Skin of body (tissue), 1 donor: ENCODE measurements at regions not wholly inside any gene's neighbourhood (a gene's known extent, or its start where the extent isn't known, plus 50 kb on each side); places are given as distances from the start of the nearest gene placed in this dataset.
"Not testable (repeated sequence)": the region's sequence is repeated elsewhere in the genome, so short reads cannot be mapped to it uniquely, and the experiment has no call there.

ENCODE experiments used
- DNase-seq: peaks from one replicate; lab custom pipeline; 2025; lab: John Stamatoyannopoulos, UW

DNA sequence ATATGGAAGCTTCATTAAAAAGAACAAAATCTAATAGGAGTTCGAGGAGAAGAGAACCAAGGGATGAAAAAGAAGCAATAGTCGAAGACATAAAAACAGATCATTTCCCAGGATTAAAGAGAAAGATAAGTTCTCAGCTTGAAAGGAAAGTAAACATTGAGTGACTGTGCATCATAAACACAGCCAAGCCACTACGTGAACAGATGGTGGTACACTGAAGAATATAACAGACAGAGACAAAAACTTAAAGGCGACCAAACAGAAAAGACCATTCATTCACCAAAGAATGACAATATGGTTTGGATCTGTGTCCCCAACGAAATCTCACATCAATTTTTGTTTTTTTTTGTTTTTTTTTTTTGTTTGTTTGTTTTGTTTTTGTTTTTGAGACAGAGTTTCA is 210.8 kb upstream of the LINGO1 start:
- DNase-seq, result no peak

DNA sequence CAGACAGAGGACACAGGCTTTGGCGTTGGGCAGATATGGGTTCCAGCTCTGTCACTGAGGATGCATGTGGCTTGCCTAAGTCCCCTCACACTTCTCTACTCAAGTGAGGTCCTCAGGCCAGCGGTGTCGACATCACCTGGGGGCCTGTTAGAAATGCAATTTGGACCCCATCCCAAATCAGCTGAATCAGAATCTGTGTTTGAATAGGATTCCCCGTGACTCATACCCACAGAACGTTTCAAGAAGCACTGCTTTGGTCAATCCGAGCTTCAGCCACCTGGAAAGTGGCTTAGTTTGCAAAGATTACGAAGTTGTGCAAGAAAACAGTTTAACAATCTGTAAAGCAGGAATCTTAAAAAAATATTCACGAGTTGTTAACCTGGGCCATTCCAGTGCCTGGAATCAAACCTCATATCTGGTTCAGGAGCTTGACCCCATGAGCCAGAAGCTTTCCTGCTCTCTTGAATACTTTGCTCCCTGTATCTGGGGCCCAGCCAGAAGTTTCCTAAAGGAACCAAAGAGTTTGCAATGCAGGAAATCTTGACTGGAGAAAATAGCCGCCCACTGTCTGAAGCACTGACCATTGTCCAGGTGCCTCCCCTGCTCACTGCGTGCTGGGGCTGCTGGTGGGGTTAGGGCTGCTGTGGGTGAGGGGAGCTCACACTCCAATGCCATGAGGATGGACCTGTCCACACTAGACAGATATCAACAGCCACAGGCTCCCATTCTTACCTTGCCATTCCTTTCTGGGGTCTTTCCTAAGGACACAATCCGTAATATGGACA is 208.5 kb upstream of the LINGO1 start:
- no peak for DNase-seq

DNA sequence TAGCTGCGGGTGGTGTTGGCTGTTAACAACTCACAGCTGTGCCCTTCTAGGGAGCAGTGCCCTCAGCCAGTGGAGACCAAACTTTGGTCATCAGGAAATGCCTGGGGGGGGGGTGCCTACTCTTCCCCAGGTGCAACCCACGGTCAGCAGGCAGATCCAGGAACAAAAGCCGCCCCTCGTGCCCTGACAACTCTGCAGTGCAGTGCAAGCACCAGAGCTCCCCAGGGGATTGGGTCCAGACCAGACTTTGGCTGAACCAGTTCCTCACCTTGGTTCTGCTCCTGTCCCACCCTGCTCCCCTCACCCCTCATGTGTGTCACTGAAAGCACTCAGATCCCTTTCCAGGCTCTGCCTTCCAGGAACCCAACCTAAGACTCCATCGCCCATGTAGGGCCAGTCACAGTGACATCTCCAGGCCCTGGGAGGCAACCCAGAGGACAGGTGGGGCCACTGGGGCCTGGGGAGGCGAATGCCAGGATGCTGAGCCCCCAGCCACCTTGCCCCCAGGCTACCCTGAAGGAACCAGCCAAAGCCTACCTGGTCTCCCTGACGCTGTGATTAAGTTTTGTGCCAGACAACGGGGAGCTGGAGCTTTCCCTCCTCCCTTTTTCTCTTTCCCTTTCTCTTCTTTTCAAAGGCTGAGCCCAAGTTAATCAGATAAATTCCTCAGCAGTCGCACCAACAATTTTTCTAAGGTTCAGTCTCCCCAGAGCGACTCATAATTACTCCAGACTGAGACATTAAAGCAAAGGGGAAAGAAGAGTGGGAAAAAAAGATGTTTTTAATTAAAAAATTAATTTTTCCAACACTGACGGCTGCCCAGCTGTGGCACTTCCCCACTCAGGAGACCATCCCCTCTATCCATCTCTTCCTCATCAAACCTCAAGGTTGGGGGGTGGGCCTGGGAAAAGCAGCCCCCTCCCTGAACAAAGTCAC is 207.5 kb upstream of the LINGO1 start:
- no peak for DNase-seq

DNA sequence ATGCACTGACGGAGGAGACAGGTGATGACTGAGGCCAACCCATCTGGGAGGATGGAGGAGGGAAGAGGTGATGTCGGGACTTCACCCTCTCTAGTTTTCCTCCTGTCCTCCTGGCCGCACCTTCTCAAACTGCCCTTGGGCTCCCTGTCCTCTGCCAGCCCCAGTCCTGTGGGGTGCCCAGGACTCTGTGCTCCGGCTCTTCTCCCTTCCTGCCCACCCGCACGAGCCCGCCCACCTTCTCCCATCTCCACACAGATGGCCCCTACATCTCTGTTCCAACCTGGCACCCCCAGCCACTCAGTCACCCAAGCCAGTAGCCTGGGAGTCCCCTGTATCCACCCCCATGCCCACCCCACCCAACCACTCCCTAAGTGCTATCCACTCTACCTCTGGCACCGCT is 206.7 kb upstream of the LINGO1 start:
- DNase-seq, result no peak

DNA sequence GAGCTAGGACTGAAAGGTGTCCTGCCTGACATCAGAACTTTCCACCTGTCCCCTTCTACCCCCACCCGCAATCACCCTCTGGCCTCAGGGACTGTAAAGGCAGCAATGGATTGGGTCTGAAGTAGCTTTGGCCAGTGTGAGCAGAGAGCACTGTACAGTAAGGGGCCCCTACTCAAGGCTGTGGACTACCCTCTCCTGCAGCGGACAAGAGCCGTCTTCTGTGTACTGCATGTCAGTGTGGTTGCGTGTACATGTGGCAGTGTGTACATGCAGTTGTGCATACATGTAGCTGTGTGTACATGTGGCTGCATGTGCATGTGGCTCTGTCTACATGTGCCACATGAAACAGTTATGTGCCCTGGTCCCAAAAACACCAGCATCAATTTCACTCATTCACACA is 205.9 kb upstream of the LINGO1 start:
- no peak for DNase-seq

DNA sequence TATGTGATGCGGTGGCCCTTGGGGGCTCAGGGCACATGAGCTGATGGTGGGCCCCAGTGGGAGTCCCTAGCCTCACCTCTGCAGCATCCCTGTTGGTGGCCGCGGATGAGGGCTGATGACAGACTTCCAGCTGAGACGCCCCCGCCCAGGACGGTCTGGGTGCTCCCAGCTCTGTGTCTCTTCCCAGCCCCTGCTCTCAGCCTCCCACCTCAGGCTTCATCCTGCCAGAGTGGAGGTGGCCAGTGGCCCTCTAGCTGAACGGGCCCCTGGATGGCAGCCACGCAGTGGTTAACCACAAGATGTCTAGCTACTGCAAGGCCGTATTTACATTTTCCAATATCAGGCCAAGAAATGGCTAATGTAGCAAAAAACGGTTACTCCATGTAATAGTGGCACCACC is 205.3 kb upstream of the LINGO1 start:
- no peak for DNase-seq

DNA sequence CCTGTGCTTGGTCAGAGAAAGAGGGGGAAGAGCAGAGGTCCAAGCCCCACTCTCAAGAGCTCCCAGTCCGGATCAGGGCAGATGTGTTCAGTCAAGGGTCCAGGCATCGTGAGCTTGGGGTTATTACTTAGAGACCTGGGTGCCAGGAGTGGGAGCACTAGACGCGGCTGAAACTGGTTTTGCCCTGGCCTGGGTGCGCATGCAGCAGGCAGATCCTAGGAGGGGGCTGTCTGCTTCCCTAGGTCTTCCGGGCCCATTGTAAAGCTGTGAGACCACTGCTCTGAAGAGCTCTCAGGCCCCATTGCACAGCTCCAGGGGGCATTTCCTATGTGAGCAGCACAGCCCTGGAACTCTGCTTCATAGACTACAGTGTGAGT is 204.9 kb upstream of the LINGO1 start:
- DNase-seq, result no peak

DNA sequence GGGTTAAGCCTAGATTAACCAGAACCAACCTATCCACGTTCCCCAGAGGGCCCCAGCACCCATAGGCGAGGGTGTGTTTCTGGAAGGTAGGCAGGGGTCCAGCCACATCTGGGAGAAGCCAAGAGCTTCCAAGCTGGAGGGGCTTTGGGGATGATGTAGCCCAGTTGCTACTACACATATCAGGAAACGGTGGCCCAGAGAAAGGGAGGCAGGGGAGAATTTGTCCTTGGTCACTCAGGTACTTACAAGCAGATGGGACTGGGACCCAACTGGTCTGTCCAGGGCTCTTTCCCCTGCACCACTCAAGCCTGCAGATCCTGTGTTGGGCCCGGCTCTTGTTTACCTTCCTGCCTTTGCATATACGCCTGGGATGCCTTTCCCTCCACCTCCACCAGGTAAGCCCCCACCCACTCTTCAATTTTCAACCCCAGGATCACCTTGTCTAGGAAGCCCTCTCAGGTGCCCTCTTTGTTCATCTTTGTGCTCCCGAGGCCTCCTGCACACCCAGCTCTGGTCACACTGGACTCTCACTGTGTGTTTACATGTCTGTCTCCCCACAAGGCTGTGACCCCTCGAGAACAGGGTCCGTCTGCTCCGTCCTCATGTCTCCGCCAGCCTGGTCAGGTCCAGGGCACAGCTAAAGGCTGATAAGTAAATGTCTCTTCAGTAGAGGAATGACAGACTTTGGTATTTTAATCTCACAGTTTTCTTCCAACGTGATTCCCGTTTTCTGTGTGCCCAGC is 204.4 kb upstream of the LINGO1 start:
- DNase-seq, result no peak

DNA sequence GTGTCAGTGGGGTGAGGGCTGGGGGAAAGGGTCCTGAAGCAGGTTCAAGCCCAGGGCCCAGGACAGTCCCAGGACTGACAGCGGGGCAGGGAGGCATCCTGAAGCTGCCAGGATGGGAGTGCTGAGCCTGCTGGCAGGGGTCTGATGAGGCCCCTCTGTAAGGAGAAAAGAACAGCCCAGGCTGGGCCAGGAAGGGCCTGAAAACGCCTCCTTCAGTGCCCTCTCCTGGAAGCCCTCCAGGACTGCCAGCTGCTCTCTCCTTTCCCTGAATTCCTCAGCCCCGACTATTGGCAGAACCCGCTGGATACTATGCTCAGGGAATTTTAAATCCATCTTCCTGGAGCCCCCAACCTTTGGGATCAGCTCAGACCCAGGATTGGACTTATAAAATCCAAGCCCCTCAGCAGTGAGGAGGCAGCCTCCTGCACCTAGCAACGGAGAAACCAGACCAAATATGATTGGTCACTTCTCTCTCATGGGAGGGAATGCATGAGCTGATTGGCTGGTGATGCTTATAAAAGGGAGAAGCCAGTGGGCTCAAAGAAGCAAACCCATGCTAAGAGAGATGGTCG is 203.5 kb upstream of the LINGO1 start:
- no peak for DNase-seq

DNA sequence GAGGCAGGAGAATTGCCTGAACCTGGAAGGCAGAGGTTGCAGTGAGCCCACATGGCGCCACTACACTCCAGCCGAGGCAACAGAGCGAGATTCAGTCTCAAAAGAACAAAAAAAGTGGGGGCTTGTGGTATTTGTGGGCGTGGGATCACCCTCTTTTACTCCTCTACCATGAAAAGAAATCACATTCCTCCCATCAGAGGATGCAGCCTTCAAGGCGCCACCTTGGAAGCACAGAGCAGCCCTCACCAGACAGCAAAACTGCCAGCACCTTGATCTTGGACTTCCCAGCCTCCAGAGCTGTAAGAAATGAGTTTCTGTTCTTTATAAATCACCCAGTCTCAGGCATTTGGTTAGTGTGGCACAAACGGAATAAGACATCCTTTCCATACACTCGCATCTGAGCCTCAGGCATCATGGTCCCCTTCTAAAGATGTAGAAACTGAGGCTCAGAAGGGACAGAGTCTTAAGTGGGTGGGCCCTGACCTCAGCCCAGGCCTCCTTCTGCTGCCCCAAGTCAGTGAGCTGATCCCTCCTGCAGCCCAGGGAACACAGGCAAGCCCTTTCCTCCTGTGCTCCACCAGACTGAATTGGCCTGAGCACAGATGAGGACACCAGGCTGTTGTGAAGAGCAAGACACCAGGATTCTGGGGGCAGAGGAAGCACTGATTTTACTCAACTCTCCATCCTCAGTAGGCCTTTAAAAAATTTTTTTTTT is 201.7 kb upstream of the LINGO1 start:
- no peak for DNase-seq

DNA sequence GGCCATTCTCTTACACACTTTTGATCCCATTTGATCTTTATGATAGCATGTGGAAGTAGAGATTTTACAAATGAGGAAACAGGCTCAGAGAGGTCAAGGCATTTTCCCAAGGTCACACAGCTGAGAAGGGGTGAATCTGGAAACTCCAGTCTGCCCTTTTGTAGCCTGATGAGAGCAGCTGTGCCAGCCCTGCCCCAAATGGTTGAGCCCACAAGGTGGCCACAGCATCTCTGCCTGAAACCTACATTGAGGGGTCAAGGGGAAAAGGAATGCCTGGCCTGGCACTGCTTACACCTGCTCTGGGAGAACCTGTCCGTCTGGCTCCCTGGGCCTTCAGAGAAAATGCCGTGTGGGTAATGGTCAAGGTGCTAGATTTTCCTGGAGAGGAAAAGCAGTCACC is 200.2 kb upstream of the LINGO1 start:
- no peak for DNase-seq

DNA sequence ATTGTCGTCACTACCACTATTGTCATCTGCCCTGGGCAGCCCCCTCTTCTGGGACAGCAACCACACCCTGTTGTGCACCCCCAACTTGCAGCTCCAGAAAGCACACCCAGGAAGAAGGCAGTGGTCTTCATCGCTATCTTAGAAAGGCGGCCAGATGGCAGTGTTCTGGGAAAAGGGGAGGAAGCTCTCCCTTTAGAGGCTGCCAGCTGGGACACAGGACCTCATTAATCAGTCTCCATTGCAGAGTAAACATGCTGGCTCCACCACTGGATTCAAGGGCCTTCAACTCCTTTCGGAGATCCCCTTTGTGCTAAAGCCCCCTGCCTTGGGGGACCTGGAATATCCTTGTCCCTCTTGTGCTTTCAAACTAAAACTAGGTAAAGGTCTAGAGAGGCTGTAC is 199.3 kb upstream of the LINGO1 start:
- no peak for DNase-seq

DNA sequence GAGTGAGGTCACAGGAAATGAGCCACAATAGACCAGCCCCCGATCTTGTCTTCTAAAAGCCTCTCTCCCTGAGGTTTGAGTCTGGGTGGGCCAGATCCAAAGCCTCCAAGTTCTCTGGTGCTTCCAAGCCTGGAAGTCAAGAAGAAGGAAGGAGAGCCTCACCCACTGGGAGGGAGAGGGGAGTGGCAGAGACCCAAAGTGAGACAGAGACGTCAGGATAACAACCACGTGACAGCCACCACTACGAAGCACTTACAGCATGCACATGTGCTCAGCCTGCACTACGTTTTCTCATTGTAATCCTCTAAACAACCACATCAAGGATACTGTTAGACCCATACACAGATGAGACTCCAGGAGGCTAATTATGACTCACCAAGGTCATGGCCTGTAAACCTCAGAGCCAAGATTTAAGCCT is 197.3 kb upstream of the LINGO1 start:
- peak; percentile 77 for DNase-seq

DNA sequence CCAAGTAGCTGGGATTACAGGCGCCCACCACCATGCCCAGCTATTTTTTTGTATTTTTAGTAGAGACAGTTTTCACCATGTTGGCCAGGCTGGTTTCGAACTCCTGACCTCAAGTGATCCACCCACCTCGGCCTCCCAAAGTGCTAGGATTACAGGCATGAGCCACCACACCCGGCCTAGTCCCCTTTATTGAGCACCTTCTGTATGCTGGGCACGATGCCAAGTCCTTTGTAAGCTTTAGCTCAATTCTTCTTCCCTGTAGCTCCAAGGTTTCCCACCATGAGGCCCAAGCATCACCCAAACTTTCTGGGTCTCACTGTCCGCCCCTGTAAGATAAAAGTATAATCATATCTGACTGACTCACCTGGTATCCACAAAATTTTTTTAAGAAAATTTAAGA is 196.6 kb upstream of the LINGO1 start:
- DNase-seq, result not testable (repeated sequence)

DNA sequence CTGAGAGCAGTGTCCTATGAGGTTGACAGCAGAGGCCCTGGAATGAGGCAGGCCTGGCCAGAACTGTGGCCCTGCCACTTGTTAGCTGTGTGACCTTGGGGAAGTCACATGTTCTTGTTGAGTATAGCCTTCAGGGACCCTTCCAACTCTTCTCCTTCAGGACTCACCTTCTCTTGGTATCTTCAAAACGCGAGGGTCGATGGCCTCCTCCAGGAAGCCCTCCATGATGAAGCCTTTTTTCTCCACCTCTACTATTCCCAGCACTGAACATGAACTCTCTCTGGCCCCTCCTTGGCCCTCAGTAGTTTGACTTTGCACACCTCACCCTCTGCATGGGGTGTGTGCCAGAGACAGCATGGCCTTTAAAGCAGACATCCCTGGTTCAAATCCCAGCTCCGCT is 195.1 kb upstream of the LINGO1 start:
- DNase-seq, result no peak

DNA sequence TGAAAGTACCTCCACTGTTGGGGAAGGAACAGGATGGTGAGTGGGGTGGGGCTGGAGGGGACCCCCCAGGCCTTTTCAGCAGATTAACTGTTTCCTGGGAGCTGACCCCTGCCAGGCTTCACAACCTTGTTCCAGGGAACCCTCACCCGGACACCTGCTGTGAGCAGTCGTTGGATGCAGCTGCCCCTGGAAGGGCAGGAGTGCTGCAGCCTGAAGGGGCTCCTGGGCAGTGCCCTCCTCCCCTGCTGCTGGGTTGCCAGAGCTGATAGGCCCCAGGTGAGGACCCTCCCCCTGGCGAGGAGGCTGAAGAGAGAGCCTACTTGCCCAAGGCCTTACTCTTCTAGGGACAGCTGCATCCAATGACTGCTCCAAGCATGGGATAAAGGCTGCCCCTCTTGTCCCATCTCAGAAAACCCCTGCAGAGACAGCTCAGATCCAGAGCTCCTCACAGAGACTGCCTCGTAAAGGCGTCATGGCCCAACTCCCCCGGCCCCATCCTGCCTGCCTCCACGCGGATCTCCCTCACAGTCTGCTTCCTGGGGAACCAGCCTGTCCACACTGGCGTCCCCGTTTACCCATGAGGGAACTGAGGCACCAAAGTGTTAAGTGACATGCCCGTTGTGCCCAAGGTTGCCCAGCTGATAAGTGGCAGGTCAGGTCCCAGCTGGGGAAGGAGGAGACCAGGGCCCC is 193.4 kb upstream of the LINGO1 start:
- no peak for DNase-seq

DNA sequence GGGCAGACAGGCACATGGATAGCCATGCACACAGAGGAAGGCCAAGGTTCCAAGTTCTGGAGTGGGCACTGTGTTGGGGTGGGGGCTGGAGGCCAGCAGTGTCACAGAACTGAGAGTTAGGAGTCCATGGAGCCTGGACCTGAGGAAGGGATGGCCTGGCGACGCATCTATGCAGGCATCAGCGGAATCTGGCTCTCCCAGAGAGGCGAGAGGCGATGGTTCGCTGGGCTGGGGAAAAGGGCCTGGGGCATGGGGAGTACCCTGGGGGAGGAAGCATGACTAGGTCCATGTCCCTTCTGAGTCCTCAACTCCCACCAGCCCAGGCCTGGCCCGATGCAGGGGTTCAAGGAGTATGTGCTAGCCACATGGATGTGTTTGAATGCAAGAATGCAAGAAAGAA is 192.8 kb upstream of the LINGO1 start:
- DNase-seq, result no peak

DNA sequence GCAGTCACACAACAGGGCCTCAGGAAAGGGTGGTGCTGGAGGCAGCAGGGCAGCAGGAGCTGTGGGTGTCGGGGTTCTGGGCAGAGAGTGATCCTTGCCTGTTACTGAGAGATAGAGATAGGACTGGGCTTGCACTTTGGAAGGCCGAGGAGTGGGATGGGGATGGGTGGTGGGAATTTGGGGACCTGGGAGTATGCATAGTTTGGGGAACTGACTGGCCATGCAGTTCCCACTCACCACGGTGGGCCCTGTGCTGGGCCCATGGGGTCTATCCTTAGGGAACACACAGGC is 192.5 kb upstream of the LINGO1 start:
- DNase-seq, result no peak

DNA sequence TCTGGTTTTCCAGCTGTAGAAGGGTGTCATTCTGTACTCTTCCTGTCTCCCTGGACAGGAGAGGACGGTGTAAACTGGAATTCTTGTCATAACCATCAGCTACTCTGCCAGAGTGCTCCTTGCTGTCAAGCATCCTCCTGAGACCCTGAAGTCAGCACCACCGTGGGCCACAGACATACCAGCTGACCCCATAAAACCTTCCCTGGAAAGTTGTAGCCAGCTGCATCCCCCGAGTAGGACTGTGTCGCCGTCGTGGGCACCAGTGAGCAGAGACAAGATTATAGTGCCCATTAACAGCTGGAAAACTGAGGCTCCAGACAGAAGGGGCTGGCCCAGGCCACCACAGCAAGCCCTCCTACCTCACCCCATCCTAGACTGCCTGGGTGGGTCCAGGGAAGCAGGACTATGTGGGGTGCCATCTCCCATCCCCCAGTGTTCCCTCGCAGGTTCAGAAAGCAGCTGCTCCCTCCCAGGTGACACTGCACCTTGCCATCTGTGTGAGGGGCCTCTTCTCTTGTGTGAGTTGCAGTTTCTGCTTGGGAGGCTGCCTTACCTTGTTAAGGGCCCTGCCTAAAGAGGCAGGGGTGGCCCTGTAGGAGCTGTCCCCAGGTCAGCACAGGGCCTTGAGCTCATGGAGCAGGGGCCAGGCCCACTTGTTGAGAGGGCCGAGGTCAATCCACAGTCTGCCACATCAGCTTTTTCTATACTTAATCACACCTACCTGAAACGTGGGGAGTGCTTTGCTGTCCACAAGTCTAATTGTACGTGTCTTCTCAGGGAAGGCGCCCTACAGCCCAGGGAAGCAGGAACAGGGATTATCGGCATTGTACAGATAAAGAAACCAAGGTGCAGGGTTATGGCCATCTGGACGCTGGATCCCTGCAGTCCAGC is 191.9 kb upstream of the LINGO1 start:
- DNase-seq, result no peak

DNA sequence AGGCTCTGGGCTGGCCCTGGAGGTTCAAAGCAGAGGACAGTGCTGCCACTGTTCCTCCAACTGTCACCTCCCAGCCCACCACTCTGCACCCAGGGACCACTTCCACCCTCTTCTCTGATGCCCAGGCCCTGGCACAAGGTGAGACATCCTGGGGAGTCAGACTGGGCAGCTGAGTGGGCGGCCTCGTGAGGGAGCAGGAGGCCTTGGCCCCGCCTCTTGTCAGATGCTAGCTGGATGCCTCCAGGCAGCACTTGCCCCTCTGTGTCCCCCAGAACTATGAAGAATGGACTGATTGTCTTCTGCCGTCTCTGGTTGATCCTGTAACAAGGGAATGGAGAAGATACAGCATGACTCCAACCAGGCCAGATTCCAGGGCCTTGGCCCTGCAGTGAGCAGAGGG is 191.0 kb upstream of the LINGO1 start:
- DNase-seq, result no peak
